Loucy (cell line): ENCODE measurements at regions not wholly inside any gene's neighbourhood (a gene's known extent, or its start where the extent isn't known, plus 50 kb on each side); places are given as distances from the start of the nearest gene placed in this dataset.

ENCODE experiments used
- CTCF ChIP-seq: fragments of 200-600 bp; sonication (generic); conservative IDR thresholded peaks from 2 replicates; pipeline ENCODE4 v1.5.1; 2014; ENCODE audit warnings: mild to moderate bottlenecking, antibody characterized with exemption, low read length
- EZH2phosphoT487 ChIP-seq: fragments of 200-600 bp; IDR thresholded peaks from 2 replicates; pipeline ENCODE4 v1.6.1; 2018; ENCODE audit warnings: antibody characterized with exemption, mild to moderate bottlenecking, moderate library complexity, borderline replicate concordance

GRCh38 chr3:29005862-29006261, 275.0 kb upstream of the RBMS3 start:
- TF ChIP-seq CTCF = no peak
- TF ChIP-seq EZH2phosphoT487 = no peak
